ENCODE measurements at regions not wholly inside any gene's neighbourhood (a gene's known extent, or its start where the extent isn't known, plus 50 kb on each side); places are given as distances from the start of the nearest gene placed in this dataset.

GRCh38 chr15:38085114-38085513 is 150.7 kb downstream of the TMCO5A start:
- Histone ChIP-seq H3K9me1 (replicated peaks; ENCODE audit: control insufficient read depth, extremely low read depth, insufficient read depth, low read length) (no peaks in the 10 kb centered on the region), H3K4me2 (ENCODE audit: insufficient read depth, low read length) (peak overlapping the region; percentile 83), H4K20me1 (replicated peaks; ENCODE audit: control insufficient read depth, extremely low read depth, insufficient read depth, low read length) (no peaks in the 10 kb centered on the region), H3K27me3 (ENCODE audit: control insufficient read depth in 2 of 2, insufficient read depth in 2 of 2, low read length in 2 of 2) (no peaks in the 10 kb centered on the region), H3K9me3 (replicated peaks; ENCODE audit: control insufficient read depth, insufficient read depth, low read length) (no peaks in the 10 kb centered on the region), H3K27ac (ENCODE audit: insufficient read depth, low read depth, low read length) (no peak overlapping the region), H3K4me3 (replicated peaks in 1 of 3; ENCODE audit: insufficient read depth in 1 of 3, low read depth in 1 of 3, low read length in 3 of 3) (no peak overlapping the region), H2AFZ (ENCODE audit: low read depth, low read length) (no peak overlapping the region), H3K79me2 (ENCODE audit: control insufficient read depth, insufficient read depth, low read length) (no peaks in the 10 kb centered on the region), H3K9ac (replicated peaks; ENCODE audit: extremely low read depth, insufficient read depth, low read length) (no peak overlapping the region), H3K4me1 (ENCODE audit: control insufficient read depth, extremely low read depth, insufficient read depth, low read length) (peaks cover 30% of the 10 kb centered on the region), H3K36me3 (ENCODE audit: control insufficient read depth in 2 of 2, extremely low read depth in 1 of 2, insufficient read depth in 2 of 2, low read length in 2 of 2) (no peaks in the 10 kb centered on the region)
- FAIRE-seq (no peak), DNase-seq (ENCODE audit: low read depth, low spot score) (peak; percentile 56)
- no TSS peak for BruUV-seq (replicated peaks)
- intact Hi-C loops (cut with micrococcal nuclease) = no loop called here
- TF ChIP-seq FOS (IDR thresholded peaks at IDR 0.05; ENCODE audit: borderline replicate concordance, insufficient read depth, low read length) (peak; percentile 31), POLR2A (IDR thresholded peaks at IDR 0.05; ENCODE audit: low read depth, low read length) (no peak), JUN (IDR thresholded peaks at IDR 0.05; ENCODE audit: borderline replicate concordance, insufficient read depth, insufficient read length, low read depth) (no peak)
- CTCF ChIA-PET = interaction anchor here (0.9 to 3.1 kb wide), 12 partner anchors 12 to 355 kb away, joined by 3 to 24 read pairs (median 3); partner anchors contain the start of gene SPRED1
- POLR2A ChIA-PET = interaction anchor here (1.0 kb wide), 1 partner anchor 44 kb away, joined by 3 read pairs; no protein-coding TSS in a partner anchor
- dilution Hi-C loops (cut with MboI; ENCODE audit: extremely low pct_ligation_motif_present, low sequenced_read_pairs) = no loop called here

- Histone ChIP-seq H2AFZ (ENCODE audit: low read depth, low read length) (no peak overlapping the region), H4K20me1 (replicated peaks; ENCODE audit: control insufficient read depth, extremely low read depth, insufficient read depth, low read length) (no peaks in the 10 kb centered on the region), H3K4me1 (ENCODE audit: control insufficient read depth, extremely low read depth, insufficient read depth, low read length) (peaks cover 28% of the 10 kb centered on the region), H3K36me3 (ENCODE audit: control insufficient read depth in 2 of 2, extremely low read depth in 1 of 2, insufficient read depth in 2 of 2, low read length in 2 of 2) (no peaks in the 10 kb centered on the region), H3K9ac (replicated peaks; ENCODE audit: extremely low read depth, insufficient read depth, low read length) (no peak overlapping the region), H3K9me3 (replicated peaks; ENCODE audit: control insufficient read depth, insufficient read depth, low read length) (no peaks in the 10 kb centered on the region), H3K9me1 (replicated peaks; ENCODE audit: control insufficient read depth, extremely low read depth, insufficient read depth, low read length) (no peaks in the 10 kb centered on the region), H3K4me2 (ENCODE audit: insufficient read depth, low read length) (peak overlapping the region; percentile 83), H3K4me3 (replicated peaks in 1 of 3; ENCODE audit: insufficient read depth in 1 of 3, low read depth in 1 of 3, low read length in 3 of 3) (no peak overlapping the region), H3K27me3 (ENCODE audit: control insufficient read depth in 2 of 2, insufficient read depth in 2 of 2, low read length in 2 of 2) (no peaks in the 10 kb centered on the region), H3K79me2 (ENCODE audit: control insufficient read depth, insufficient read depth, low read length) (no peaks in the 10 kb centered on the region), H3K27ac (ENCODE audit: insufficient read depth, low read depth, low read length) (no peak overlapping the region)
- POLR2A ChIA-PET = interaction anchor here (1.0 kb wide), 1 partner anchor 43 kb away, joined by 3 read pairs; no protein-coding TSS in a partner anchor
- TF ChIP-seq JUN (IDR thresholded peaks at IDR 0.05; ENCODE audit: borderline replicate concordance, insufficient read depth, insufficient read length, low read depth) (no peak), POLR2A (IDR thresholded peaks at IDR 0.05; ENCODE audit: low read depth, low read length) (no peak)
- intact Hi-C loops (cut with micrococcal nuclease) = no loop called here
- CTCF ChIA-PET = interaction anchor here (0.9 to 3.1 kb wide), 6 partner anchors 13 to 87 kb away, joined by 3 to 24 read pairs (median 3); no protein-coding TSS in a partner anchor
- no TSS peak for BruUV-seq (replicated peaks)
- dilution Hi-C loops (cut with MboI; ENCODE audit: extremely low pct_ligation_motif_present, low sequenced_read_pairs) = no loop called here
- no peak for FAIRE-seq
- DNase-seq (ENCODE audit: low read depth, low spot score) = peak; percentile 4
These were observed 151.6 kb downstream of the TMCO5A start for GRCh38 chr15:38085931-38086568.

Data from endothelial cell of umbilical vein (primary cell).